Upper lobe of left lung (tissue), 6 donors: ENCODE measurements at regions not wholly inside any gene's neighbourhood (a gene's known extent, or its start where the extent isn't known, plus 50 kb on each side); places are given as distances from the start of the nearest gene placed in this dataset.

ENCODE experiments used
- ATAC-seq, 2 donors: fragments of 200-7000 bp; cut with Tn5 transposase; one replicate each; pipeline ENCODE4 v1.9.1; 2022; ENCODE audit warnings: mild to moderate bottlenecking in 2 of 2, moderate library complexity in 2 of 2; ENCODE audit not compliant: low FRiP score in 2 of 2
- DNase-seq, 2 donors: peaks; one replicate each; pipeline ENCODE4 v3.0.0-alpha.2; 2019 to 2020
- H3K27ac ChIP-seq, 4 donors: fragments of 200-600 bp; sonication (generic); one replicate each; pipeline ENCODE4 v1.5.1; 2016 to 2019
- H3K27me3 ChIP-seq, 4 donors: fragments of 200-600 bp; sonication (generic); one replicate each; pipeline ENCODE4 v1.5.1; 2017 to 2019
- H3K36me3 ChIP-seq, 4 donors: fragments of 200-600 bp; sonication (generic); one replicate each; pipeline ENCODE4 v1.5.1; 2016 to 2019
- H3K4me1 ChIP-seq, 4 donors: fragments of 200-600 bp; sonication (generic); one replicate each; pipeline ENCODE4 v1.5.1; 2018 to 2019
- H3K4me3 ChIP-seq, 4 donors: fragments of 200-600 bp; sonication (generic); one replicate each; pipeline ENCODE4 v1.5.1; 2017 to 2019; ENCODE audit warnings: mild to moderate bottlenecking in 2 of 4, moderate library complexity in 1 of 4
- H3K9me3 ChIP-seq, 4 donors: fragments of 200-600 bp; sonication (generic); one replicate each; pipeline ENCODE4 v1.5.1; 2018 to 2019
- EP300 ChIP-seq, 4 donors: sonication (generic); formaldehyde crosslinking; IDR thresholded peaks; one replicate each; pipeline ENCODE4 v1.5.1; 2017; ENCODE audit warnings: antibody characterized with exemption in 4 of 4, control low read depth in 2 of 4
- POLR2A ChIP-seq, 4 donors: fragments of 450-650 bp; IDR thresholded peaks; one replicate each; pipeline ENCODE4 v1.5.1; 2016 to 2017; ENCODE audit warnings: antibody characterized with exemption in 4 of 4, mild to moderate bottlenecking in 2 of 4
- POLR2AphosphoS5 ChIP-seq, 2 donors: sonication (generic); formaldehyde crosslinking; IDR thresholded peaks; one replicate each; pipeline ENCODE4 v1.5.1; 2017; ENCODE audit warnings: antibody characterized with exemption in 2 of 2
- WGBS, 2 donors: methylation state at CpG; one replicate each; pipeline ENCODE4 v1.1.5; 2017 to 2018; 5-methylcytosine and 5-hydroxymethylcytosine counted together
- TF ChIP-seq, protein P1 (sequence below), 6 experiments: fragments of 450-650 bp in 4 of 6; fragments of 200-600 bp in 2 of 6; sonication (generic) in 2 of 6; IDR thresholded peaks; one replicate each; pipeline ENCODE4 v1.5.1; 2016 to 2019; ENCODE audit warnings: antibody characterized with exemption in 6 of 6
- donor health status: DM: no; HTN: no; CAD: no; lungs with moderate emphysema.
- donor health status: DM: no; HTN: yes; CAD: no; lungs with severe emphysema.

- TF ChIP-seq EP300 (IDR thresholded peaks at IDR 0.05) (no peak), POLR2AphosphoS5 (IDR thresholded peaks at IDR 0.05) (no peak), POLR2A (IDR thresholded peaks at IDR 0.05) (no peak)
- TF ChIP-seq, protein P1, sequence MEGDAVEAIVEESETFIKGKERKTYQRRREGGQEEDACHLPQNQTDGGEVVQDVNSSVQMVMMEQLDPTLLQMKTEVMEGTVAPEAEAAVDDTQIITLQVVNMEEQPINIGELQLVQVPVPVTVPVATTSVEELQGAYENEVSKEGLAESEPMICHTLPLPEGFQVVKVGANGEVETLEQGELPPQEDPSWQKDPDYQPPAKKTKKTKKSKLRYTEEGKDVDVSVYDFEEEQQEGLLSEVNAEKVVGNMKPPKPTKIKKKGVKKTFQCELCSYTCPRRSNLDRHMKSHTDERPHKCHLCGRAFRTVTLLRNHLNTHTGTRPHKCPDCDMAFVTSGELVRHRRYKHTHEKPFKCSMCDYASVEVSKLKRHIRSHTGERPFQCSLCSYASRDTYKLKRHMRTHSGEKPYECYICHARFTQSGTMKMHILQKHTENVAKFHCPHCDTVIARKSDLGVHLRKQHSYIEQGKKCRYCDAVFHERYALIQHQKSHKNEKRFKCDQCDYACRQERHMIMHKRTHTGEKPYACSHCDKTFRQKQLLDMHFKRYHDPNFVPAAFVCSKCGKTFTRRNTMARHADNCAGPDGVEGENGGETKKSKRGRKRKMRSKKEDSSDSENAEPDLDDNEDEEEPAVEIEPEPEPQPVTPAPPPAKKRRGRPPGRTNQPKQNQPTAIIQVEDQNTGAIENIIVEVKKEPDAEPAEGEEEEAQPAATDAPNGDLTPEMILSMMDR (IDR thresholded peaks at IDR 0.05), result no peak
- H3K4me1 ChIP-seq, result no peaks in the 10 kb centered on the region
- 68 to 78% methylated on average over 2 of the region's 2 CpGs for WGBS, 2 donors
These were observed 93.6 kb upstream of the ATP11B start for GRCh38 chr3:182699550-182700170.

DNA sequence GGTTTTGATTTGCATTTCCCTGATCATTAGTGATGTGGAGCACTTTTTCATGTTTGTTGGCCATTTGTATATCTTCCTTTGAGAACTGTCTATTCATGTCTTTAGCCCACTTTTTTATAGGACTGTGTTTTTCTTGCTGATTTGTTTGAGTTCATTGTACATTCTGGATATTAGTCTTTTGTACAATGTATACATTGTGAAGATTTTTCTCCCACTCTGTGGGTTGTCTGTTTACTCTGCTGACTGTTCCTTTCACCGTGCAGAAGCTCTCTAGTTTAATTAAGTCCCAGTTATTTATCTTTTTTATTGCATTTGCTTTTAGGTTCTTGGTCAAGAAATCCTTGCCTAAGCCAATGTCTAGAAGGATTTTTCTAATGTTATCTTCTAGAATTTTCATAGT, 91.1 kb upstream of the ATP11B start:
- H3K27me3 ChIP-seq, result no peaks in the 10 kb centered on the region
- ATAC-seq (no peak), DNase-seq (no peak)
- no peak overlapping the region for H3K4me3 ChIP-seq
- H3K36me3 ChIP-seq, result no peaks in the 10 kb centered on the region
- whole genome bisulfite sequencing, 2 donors, result 32 to 66% methylated on average over 1 of the region's 1 CpG
- no peak for TF ChIP-seq POLR2AphosphoS5 (IDR thresholded peaks at IDR 0.05)
- no peak for TF ChIP-seq EP300 (IDR thresholded peaks at IDR 0.05)
- no peak for TF ChIP-seq POLR2A (IDR thresholded peaks at IDR 0.05)
- TF ChIP-seq, protein P1 (IDR thresholded peaks at IDR 0.05), result no peak
- H3K27ac ChIP-seq, result no peak overlapping the region
- H3K9me3 ChIP-seq, result no peaks in the 10 kb centered on the region
- no peaks in the 10 kb centered on the region for H3K4me1 ChIP-seq

More at GRCh38 chr3:182699550-182700170, 93.6 kb upstream of the ATP11B start:
- Histone ChIP-seq H3K9me3 (no peaks in the 10 kb centered on the region), H3K4me3 (no peak overlapping the region), H3K36me3 (no peaks in the 10 kb centered on the region), H3K27ac (no peak overlapping the region), H3K27me3 (no peaks in the 10 kb centered on the region)
- no peak for DNase-seq
- no peak for ATAC-seq

DNA sequence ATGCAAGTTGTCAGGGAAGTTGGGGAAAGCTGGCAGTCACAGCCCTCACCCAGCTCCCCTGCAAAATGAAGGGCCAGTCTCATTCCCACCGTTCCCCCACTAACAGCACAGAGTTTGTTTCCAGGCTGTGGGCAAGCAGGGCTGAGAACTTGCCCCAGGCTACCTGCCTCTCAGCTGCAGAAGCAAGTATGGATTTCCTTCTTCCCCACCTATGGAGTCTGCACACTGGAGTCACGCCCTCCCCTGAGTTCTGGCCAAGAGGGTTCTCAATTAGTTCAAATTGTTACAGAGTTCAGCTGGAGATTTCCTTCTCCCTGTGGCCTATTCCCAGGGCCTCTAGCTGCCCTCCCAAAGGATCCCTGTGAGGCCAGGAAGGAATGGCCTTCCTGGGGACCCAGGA, 90.1 kb upstream of the ATP11B start:
- ATAC-seq (no peak), DNase-seq (no peak)
- TF ChIP-seq EP300 (IDR thresholded peaks at IDR 0.05) (no peak), POLR2AphosphoS5 (IDR thresholded peaks at IDR 0.05) (no peak), POLR2A (IDR thresholded peaks at IDR 0.05) (no peak)
- TF ChIP-seq, protein P1 (IDR thresholded peaks at IDR 0.05), result no peak
- H3K27me3 ChIP-seq, result no peaks in the 10 kb centered on the region
- H3K4me1 ChIP-seq, result no peaks in the 10 kb centered on the region
- H3K9me3 ChIP-seq, result no peaks in the 10 kb centered on the region
- H3K27ac ChIP-seq, result no peak overlapping the region
- WGBS, 2 donors, result 57 to 95% methylated on average over 1 to 2 of the region's 2 CpGs
- H3K36me3 ChIP-seq, result no peaks in the 10 kb centered on the region
- no peak overlapping the region for H3K4me3 ChIP-seq

DNA sequence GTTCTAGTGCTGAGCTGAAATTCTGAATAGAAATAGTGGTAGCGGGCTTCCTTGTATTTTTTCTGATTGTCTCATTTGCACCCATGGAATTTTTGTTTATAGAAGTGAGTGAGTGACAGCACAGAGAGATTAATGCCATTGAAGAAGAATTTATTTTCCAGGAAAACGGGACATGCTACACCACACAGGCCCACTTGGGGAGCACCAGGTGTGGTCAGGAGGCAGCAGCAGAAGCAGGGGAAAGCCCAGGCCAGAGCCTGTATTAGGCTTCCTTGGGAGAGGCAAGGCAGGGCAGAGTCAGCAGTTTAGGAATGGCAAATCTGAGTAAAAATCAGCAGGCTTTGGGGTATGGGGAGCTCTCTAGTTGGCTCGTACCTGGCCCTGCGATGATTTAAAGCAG, 88.4 kb upstream of the ATP11B start:
- WGBS, 2 donors, result 76 to 80% methylated on average over 4 of the region's 4 CpGs
- no peaks in the 10 kb centered on the region for H3K27me3 ChIP-seq
- H3K27ac ChIP-seq, result no peak overlapping the region
- no peak overlapping the region for H3K4me3 ChIP-seq
- DNase-seq (no peak), ATAC-seq (no peak)
- H3K36me3 ChIP-seq, result no peaks in the 10 kb centered on the region
- no peaks in the 10 kb centered on the region for H3K4me1 ChIP-seq
- no peak for TF ChIP-seq EP300 (IDR thresholded peaks at IDR 0.05)
- TF ChIP-seq, protein P1 (IDR thresholded peaks at IDR 0.05), result no peak
- TF ChIP-seq POLR2A (IDR thresholded peaks at IDR 0.05), result no peak
- no peak for TF ChIP-seq POLR2AphosphoS5 (IDR thresholded peaks at IDR 0.05)
- H3K9me3 ChIP-seq, result no peaks in the 10 kb centered on the region

DNA sequence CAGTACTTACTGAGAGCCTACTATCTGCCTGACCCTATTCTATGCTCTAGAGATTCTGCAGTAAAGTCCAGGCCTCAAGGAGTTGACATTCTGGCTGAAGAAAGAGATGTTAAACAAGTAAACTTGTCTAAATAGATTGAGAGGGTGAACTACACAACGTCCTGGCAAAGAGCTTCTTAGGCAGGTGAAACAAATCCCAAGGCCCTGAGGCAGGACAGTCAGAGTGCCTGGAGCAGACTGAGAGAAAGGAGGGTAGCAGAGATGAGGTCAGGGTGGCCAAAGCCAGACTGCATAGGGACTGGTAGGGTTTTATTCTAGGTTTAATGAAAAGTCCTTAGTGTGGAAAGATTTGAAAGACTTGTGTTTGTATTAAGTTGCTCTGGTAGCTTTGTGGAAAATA, 84.5 kb upstream of the ATP11B start:
- no peaks in the 10 kb centered on the region for H3K27me3 ChIP-seq
- no peak for DNase-seq
- H3K9me3 ChIP-seq, result no peaks in the 10 kb centered on the region
- no peaks in the 10 kb centered on the region for H3K36me3 ChIP-seq
- no peak overlapping the region for H3K27ac ChIP-seq
- TF ChIP-seq, protein P1 (IDR thresholded peaks at IDR 0.05), result no peak
- TF ChIP-seq POLR2A (IDR thresholded peaks at IDR 0.05) (no peak), EP300 (IDR thresholded peaks at IDR 0.05) (no peak), POLR2AphosphoS5 (IDR thresholded peaks at IDR 0.05) (no peak)
- no peak for ATAC-seq
- H3K4me1 ChIP-seq, result no peaks in the 10 kb centered on the region
- WGBS, 2 donors, result 38 to 50% methylated on average over 1 of the region's 1 CpG
- H3K4me3 ChIP-seq, result no peak overlapping the region
